Smooth muscle cell (in vitro differentiated cells): ENCODE measurements at regions not wholly inside any gene's neighbourhood (a gene's known extent, or its start where the extent isn't known, plus 50 kb on each side); places are given as distances from the start of the nearest gene placed in this dataset.

Source experiments
- DNase-seq: peaks from one replicate; lab custom pipeline; 2025; ENCODE audit not compliant: unreplicated experiment; lab: John Stamatoyannopoulos, UW
- H2AFZ ChIP-seq: fragments of 200-600 bp; sonication (generic); 2 replicates; pipeline ENCODE4 v1.6.0; 2016; ENCODE audit warnings: antibody characterized with exemption, low read depth, mild to moderate bottlenecking
- H3F3A ChIP-seq: fragments of 200-600 bp; sonication (generic); 2 replicates; pipeline ENCODE4 v1.6.0; 2017; ENCODE audit warnings: antibody characterized with exemption, low read depth
- H3K27ac ChIP-seq: fragments of 200-600 bp; sonication (generic); 2 replicates; pipeline ENCODE4 v1.5.1; 2016; ENCODE audit warnings: low read depth, mild to moderate bottlenecking
- H3K27me3 ChIP-seq: fragments of 200-600 bp; sonication (generic); 2 replicates; pipeline ENCODE4 v1.6.1; 2016; ENCODE audit warnings: low read depth, mild to moderate bottlenecking
- H3K36me3 ChIP-seq: fragments of 200-600 bp; sonication (generic); 2 replicates; pipeline ENCODE4 v1.5.1; 2016; ENCODE audit warnings: low read depth
- H3K4me1 ChIP-seq: fragments of 200-600 bp; sonication (generic); 2 replicates; pipeline ENCODE4 v1.5.1; 2016; ENCODE audit warnings: low read depth
- H3K4me2 ChIP-seq: fragments of 200-600 bp; sonication (generic); 2 replicates; pipeline ENCODE4 v1.6.0; 2016; ENCODE audit warnings: mild to moderate bottlenecking
- H3K4me3 ChIP-seq: fragments of 200-600 bp; sonication (generic); 2 replicates; pipeline ENCODE4 v1.5.1; 2016; ENCODE audit warnings: mild to moderate bottlenecking
- H3K79me2 ChIP-seq: fragments of 200-600 bp; sonication (generic); 2 replicates; pipeline ENCODE4 v1.6.0; 2016; ENCODE audit warnings: low read depth, mild to moderate bottlenecking
- H3K9ac ChIP-seq: fragments of 200-600 bp; sonication (generic); 2 replicates; pipeline ENCODE4 v1.6.0; 2016; ENCODE audit warnings: low read depth
- H3K9me3 ChIP-seq: fragments of 200-600 bp; sonication (generic); replicated peaks from 2 replicates; pipeline ENCODE4 v1.5.1; 2016; ENCODE audit warnings: low read depth
- H4K20me1 ChIP-seq: fragments of 200-600 bp; sonication (generic); 2 replicates; pipeline ENCODE4 v1.6.0; 2016; ENCODE audit warnings: low read depth
- CTCF ChIP-seq: fragments of 200-600 bp; sonication (generic); IDR thresholded peaks from 2 replicates; pipeline ENCODE4 v1.5.1; 2017; ENCODE audit warnings: borderline replicate concordance, mild to moderate bottlenecking, antibody characterized with exemption; ENCODE audit not compliant: insufficient read depth, poor library complexity, severe bottlenecking
- WGBS: methylation state at CpG from one replicate; pipeline ENCODE4 v1.1.7; 2016; ENCODE audit warnings: low lambda C conversion rate; 5-methylcytosine and 5-hydroxymethylcytosine counted together

GRCh38 chr18:3388980-3389379 lies 61.0 kb upstream of the TGIF1 start:
- no peak for DNase-seq
- peaks cover 8% of the 10 kb centered on the region for H3K9me3 ChIP-seq
- no peaks in the 10 kb centered on the region for H3K79me2 ChIP-seq
- 72% methylated on average over 4 of the region's 4 CpGs for WGBS
- H3K4me1 ChIP-seq, result peaks cover 6% of the 10 kb centered on the region
- H3K36me3 ChIP-seq, result no peaks in the 10 kb centered on the region
- H3K9ac ChIP-seq, result no peak overlapping the region
- H4K20me1 ChIP-seq, result no peaks in the 10 kb centered on the region
- no peak overlapping the region for H3K4me2 ChIP-seq
- peaks cover 2% of the 10 kb centered on the region for H3F3A ChIP-seq
- peak overlapping the region; percentile 14 for H3K27ac ChIP-seq
- no peak overlapping the region for H2AFZ ChIP-seq
- H3K27me3 ChIP-seq, result no peaks in the 10 kb centered on the region
- no peak for TF ChIP-seq CTCF
- no peak overlapping the region for H3K4me3 ChIP-seq

GRCh38 chr18:3389977-3390376 lies 60.0 kb upstream of the TGIF1 start:
- WGBS, result 93% methylated on average over 3 of the region's 3 CpGs

GRCh38 chr18:3391704-3392466 lies 58.1 kb upstream of the TGIF1 start:
- no peak for DNase-seq
- no peak for TF ChIP-seq CTCF
- no peaks in the 10 kb centered on the region for H3K36me3 ChIP-seq
- H3K9ac ChIP-seq, result no peak overlapping the region
- peaks cover 2% of the 10 kb centered on the region for H3F3A ChIP-seq
- no peak overlapping the region for H3K4me3 ChIP-seq
- H3K9me3 ChIP-seq, result peaks cover 8% of the 10 kb centered on the region
- peak overlapping the region; percentile 56 for H2AFZ ChIP-seq
- peaks cover 6% of the 10 kb centered on the region for H3K4me1 ChIP-seq
- H3K4me2 ChIP-seq, result peak overlapping the region; percentile 58
- peak overlapping the region; percentile 41 for H3K27ac ChIP-seq
- H4K20me1 ChIP-seq, result no peaks in the 10 kb centered on the region
- H3K79me2 ChIP-seq, result no peaks in the 10 kb centered on the region
- H3K27me3 ChIP-seq, result no peaks in the 10 kb centered on the region
- 56% methylated on average over 5 of the region's 5 CpGs for WGBS

More at GRCh38 chr18:3389977-3390376, 60.0 kb upstream of the TGIF1 start:
- Histone ChIP-seq H3K4me3 (no peak overlapping the region), H3F3A (peaks cover 2% of the 10 kb centered on the region), H3K79me2 (no peaks in the 10 kb centered on the region), H3K27ac (no peak overlapping the region), H3K4me1 (peaks cover 6% of the 10 kb centered on the region), H2AFZ (no peak overlapping the region), H3K4me2 (no peak overlapping the region), H3K9me3 (peaks cover 8% of the 10 kb centered on the region), H3K27me3 (no peaks in the 10 kb centered on the region), H3K36me3 (no peaks in the 10 kb centered on the region), H3K9ac (no peak overlapping the region), H4K20me1 (no peaks in the 10 kb centered on the region)
- DNase-seq, result no peak
- no peak for TF ChIP-seq CTCF

- Histone ChIP-seq H4K20me1 (no peaks in the 10 kb centered on the region), H3K27me3 (no peaks in the 10 kb centered on the region), H3K4me3 (no peak overlapping the region), H3K36me3 (no peaks in the 10 kb centered on the region), H2AFZ (no peak overlapping the region), H3K4me1 (peaks cover 9% of the 10 kb centered on the region), H3K4me2 (no peak overlapping the region), H3K9me3 (peaks cover 8% of the 10 kb centered on the region), H3F3A (peaks cover 2% of the 10 kb centered on the region), H3K27ac (no peak overlapping the region), H3K9ac (no peak overlapping the region), H3K79me2 (no peaks in the 10 kb centered on the region)
- 95% methylated on average over 2 of the region's 2 CpGs for WGBS
- DNase-seq, result no peak
- no peak for TF ChIP-seq CTCF
These were observed 57.5 kb upstream of the TGIF1 start for GRCh38 chr18:3392467-3392855.
